AG09309 (cell line): ENCODE measurements at regions not wholly inside any gene's neighbourhood (a gene's known extent, or its start where the extent isn't known, plus 50 kb on each side); places are given as distances from the start of the nearest gene placed in this dataset.

Experiments used
- DNase-seq: peaks from one replicate; pipeline ENCODE4 v3.0.0-alpha.2; 2010; ENCODE audit warnings: low read depth
- H3K4me3 ChIP-seq: 2 replicates; pipeline ENCODE4 v1.5.1; 2011; ENCODE audit warnings: mild to moderate bottlenecking, low read depth, low read length, moderate library complexity; ENCODE audit not compliant: control insufficient read depth
- TF ChIP-seq, protein P1 (sequence below): IDR thresholded peaks from 2 replicates; pipeline ENCODE4 v1.5.1; 2011; ENCODE audit warnings: mild to moderate bottlenecking, low read depth, low read length, inconsistent platforms; ENCODE audit not compliant: insufficient read depth, control insufficient read depth; ENCODE audit errors: missing control alignments

- H3K4me3 ChIP-seq = no peak overlapping the region
- TF ChIP-seq, protein P1, sequence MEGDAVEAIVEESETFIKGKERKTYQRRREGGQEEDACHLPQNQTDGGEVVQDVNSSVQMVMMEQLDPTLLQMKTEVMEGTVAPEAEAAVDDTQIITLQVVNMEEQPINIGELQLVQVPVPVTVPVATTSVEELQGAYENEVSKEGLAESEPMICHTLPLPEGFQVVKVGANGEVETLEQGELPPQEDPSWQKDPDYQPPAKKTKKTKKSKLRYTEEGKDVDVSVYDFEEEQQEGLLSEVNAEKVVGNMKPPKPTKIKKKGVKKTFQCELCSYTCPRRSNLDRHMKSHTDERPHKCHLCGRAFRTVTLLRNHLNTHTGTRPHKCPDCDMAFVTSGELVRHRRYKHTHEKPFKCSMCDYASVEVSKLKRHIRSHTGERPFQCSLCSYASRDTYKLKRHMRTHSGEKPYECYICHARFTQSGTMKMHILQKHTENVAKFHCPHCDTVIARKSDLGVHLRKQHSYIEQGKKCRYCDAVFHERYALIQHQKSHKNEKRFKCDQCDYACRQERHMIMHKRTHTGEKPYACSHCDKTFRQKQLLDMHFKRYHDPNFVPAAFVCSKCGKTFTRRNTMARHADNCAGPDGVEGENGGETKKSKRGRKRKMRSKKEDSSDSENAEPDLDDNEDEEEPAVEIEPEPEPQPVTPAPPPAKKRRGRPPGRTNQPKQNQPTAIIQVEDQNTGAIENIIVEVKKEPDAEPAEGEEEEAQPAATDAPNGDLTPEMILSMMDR = no peak
- DNase-seq = no peak
Observed at GRCh38 chr12:23210573-23210972, 585.6 kb downstream of the ETNK1 start.

DNA sequence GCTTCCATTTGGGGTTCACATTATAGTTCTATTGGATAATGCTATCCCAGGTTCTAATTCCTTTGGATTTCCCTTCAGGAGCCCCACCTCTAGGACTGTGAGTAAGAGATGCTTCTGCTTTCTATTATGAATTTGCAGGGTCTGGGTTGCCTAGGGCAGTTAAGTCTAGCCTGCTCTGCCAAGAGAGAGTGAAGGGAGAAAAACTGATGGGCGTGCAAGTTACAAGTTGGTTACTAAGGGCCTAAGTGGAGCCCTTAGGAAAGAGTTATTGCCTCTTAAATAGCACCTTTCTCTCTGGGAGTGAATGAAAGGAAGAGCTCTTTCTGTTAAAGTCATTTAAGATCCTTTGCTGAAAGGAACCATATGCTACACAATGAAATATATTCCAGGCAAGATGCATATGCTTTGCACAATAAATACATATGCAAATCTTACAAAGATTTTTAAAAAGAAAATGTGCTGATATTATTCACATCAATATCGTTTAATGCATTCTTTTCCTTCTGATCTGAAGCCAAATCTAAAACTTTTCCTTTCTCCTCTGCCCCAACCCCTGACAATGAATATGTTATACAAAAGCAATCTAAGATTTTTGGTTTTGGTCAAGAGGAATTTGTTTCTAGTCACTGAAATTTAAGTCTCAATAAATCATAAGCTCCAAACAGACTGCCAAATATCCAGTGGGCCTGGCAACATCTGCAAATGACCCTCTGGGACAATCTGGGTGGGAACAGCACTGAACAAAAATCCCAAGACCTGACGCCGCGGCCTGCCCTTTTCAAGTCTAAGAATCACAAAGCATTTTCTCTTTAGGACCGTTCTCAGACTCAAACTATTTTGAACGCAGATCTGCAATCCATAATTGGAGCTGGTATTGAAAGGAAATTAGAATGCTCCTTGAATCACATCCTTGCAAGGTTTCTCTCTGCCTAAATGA is 586.7 kb downstream of the ETNK1 start:
- TF ChIP-seq, protein P1 = no peak
- H3K4me3 ChIP-seq = no peak overlapping the region
- no peak for DNase-seq

GRCh38 chr12:23217158-23217557 is 592.2 kb downstream of the ETNK1 start:
- DNase-seq = no peak
- TF ChIP-seq, protein P1 = no peak
- no peak overlapping the region for H3K4me3 ChIP-seq

GRCh38 chr12:23217667-23218066 is 592.7 kb downstream of the ETNK1 start:
- no peak for DNase-seq

GRCh38 chr12:23221066-23221465 is 596.1 kb downstream of the ETNK1 start:
- TF ChIP-seq, protein P1 = no peak
- no peak for DNase-seq
- no peak overlapping the region for H3K4me3 ChIP-seq

More at GRCh38 chr12:23217667-23218066, 592.7 kb downstream of the ETNK1 start:
- TF ChIP-seq, protein P1 = no peak
- no peak overlapping the region for H3K4me3 ChIP-seq

DNA sequence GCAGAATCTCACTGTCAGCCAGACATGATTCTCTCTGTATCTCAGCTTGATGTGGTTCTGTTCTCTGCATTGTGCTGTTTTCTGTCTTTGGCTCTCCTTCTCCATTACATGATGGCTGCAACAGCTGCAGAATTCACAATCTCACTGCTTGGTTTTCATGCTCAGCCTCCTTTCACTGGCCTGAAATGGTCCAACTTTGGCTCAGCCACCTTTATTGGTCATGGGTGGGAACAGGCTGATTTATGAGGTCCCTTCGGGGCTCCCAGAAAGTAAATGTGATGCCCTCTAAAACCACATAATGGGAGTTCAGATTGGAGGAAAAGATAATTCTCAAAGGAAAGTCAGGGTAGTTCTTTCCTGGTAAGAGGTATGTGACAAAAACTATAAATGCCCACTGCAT is 597.0 kb downstream of the ETNK1 start:
- H3K4me3 ChIP-seq = no peak overlapping the region
- TF ChIP-seq, protein P1 = no peak
- DNase-seq = no peak
